ENCODE measurements at regions not wholly inside any gene's neighbourhood (a gene's known extent, or its start where the extent isn't known, plus 50 kb on each side); places are given as distances from the start of the nearest gene placed in this dataset.

DNA sequence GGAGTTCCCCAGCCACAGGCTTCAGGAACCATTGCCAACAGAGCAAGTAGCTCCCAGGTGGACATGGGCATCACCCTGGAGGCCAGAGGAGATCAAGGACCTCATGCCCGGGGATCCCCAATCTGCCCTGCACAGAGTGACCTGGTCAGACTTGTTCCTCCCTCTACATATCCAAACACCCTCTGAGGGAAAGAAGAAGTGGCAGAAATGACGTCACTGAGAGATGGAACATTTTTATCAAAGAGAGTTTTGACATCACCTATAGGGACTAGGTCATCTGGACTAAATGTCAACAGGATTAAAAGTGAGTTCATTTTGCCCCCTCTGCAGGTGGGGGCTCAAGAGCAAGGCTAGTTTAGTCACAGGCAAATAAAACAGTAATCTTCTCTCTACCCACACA is 273.7 kb downstream of the SKAP2 start:
- intact Hi-C loops (cut with DNase I) = no loop called here
- Histone ChIP-seq H3K4me3 (no peak overlapping the region), H3K27ac (no peak overlapping the region), H3K27me3 (no peaks in the 10 kb centered on the region), H3K36me3 (no peaks in the 10 kb centered on the region), H3K9me3 (no peaks in the 10 kb centered on the region), H3K4me1 (no peaks in the 10 kb centered on the region), H3K9ac (ENCODE audit: low read depth in 2 of 2, low read length in 2 of 2) (no peak overlapping the region)
- no peak for DNase-seq
- TF ChIP-seq, protein P1, sequence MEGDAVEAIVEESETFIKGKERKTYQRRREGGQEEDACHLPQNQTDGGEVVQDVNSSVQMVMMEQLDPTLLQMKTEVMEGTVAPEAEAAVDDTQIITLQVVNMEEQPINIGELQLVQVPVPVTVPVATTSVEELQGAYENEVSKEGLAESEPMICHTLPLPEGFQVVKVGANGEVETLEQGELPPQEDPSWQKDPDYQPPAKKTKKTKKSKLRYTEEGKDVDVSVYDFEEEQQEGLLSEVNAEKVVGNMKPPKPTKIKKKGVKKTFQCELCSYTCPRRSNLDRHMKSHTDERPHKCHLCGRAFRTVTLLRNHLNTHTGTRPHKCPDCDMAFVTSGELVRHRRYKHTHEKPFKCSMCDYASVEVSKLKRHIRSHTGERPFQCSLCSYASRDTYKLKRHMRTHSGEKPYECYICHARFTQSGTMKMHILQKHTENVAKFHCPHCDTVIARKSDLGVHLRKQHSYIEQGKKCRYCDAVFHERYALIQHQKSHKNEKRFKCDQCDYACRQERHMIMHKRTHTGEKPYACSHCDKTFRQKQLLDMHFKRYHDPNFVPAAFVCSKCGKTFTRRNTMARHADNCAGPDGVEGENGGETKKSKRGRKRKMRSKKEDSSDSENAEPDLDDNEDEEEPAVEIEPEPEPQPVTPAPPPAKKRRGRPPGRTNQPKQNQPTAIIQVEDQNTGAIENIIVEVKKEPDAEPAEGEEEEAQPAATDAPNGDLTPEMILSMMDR (IDR thresholded peaks at IDR 0.05) = no peak

DNA sequence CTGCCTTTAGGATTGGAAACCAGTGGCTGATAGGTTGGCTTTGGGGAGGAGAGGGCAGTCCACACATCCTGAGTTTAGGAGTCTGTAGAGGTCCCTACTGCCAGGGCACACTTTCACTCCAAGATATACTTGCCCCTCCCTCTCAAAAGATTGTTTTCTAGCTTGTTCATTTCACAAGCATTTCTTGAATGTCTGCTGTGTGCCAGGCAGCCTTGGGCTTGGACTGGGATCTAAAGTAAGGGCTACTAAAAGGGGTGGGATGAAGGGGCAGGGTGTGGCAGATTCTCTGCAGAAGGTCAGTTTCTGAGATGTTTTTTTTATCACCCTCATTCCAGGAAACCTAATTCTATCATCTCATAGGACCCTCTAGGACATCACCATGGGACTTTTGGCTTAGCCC is 272.4 kb downstream of the SKAP2 start:
- intact Hi-C loops (cut with DNase I) = no loop called here
- Histone ChIP-seq H3K9me3 (no peaks in the 10 kb centered on the region), H3K36me3 (no peaks in the 10 kb centered on the region), H3K27ac (no peak overlapping the region), H3K9ac (ENCODE audit: low read depth in 2 of 2, low read length in 2 of 2) (no peak overlapping the region), H3K27me3 (no peaks in the 10 kb centered on the region), H3K4me1 (no peaks in the 10 kb centered on the region), H3K4me3 (no peak overlapping the region)
- no peak for DNase-seq
- TF ChIP-seq, protein P1 (IDR thresholded peaks at IDR 0.05) = no peak

DNA sequence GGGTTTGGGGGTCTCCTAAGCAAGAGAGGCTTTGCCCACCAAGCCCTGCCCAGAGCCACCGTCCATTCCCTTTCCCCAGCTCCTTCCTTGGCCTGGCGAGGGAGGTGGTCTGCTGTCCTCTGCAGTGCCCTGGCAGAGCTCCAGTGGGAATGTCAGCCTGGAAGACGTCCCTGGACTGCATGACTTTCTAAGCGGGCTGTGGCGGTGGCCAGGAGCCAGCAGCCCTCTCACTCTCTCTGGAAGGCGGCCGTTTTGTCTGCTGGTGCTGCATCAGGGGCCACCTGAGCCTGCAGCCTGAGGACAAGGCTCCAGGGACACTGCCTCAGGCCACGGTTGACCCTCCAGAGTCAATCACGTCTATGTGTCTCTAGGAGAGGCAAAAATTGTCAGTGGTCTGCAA is 271.0 kb downstream of the SKAP2 start:
- TF ChIP-seq, protein P1 (IDR thresholded peaks at IDR 0.05) = no peak
- H3K4me3 ChIP-seq = no peak overlapping the region
- no peak overlapping the region for H3K27ac ChIP-seq
- DNase-seq = no peak
- H3K9me3 ChIP-seq = no peaks in the 10 kb centered on the region
- intact Hi-C loops (cut with DNase I) = no loop called here
- no peak overlapping the region for H3K9ac ChIP-seq (ENCODE audit: low read depth in 2 of 2, low read length in 2 of 2)
- no peaks in the 10 kb centered on the region for H3K27me3 ChIP-seq
- no peaks in the 10 kb centered on the region for H3K4me1 ChIP-seq
- no peaks in the 10 kb centered on the region for H3K36me3 ChIP-seq

DNA sequence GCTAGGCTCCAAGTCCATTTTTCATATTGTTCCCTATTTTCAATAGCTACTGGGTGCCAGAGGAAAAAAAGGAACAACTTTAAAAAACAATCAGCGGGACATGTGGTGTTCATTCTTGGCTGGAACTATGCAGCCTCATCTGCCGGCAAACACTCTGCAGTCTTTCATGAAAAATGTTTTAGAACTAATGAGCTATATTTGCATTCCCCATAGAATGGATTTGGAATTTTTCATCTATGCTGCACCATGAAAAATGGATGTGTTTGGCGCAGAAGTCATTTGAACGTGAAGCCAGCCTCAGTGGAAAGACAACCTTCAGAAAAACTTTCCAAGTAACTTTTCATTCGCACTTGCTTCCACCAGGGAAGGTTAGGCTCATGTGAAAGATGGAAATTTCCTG is 270.5 kb downstream of the SKAP2 start:
- no peaks in the 10 kb centered on the region for H3K9me3 ChIP-seq
- DNase-seq = no peak
- H3K36me3 ChIP-seq = no peaks in the 10 kb centered on the region
- H3K27me3 ChIP-seq = no peaks in the 10 kb centered on the region
- intact Hi-C loops (cut with DNase I) = no loop called here
- TF ChIP-seq, protein P1 (IDR thresholded peaks at IDR 0.05) = no peak
- H3K27ac ChIP-seq = no peak overlapping the region
- no peaks in the 10 kb centered on the region for H3K4me1 ChIP-seq
- no peak overlapping the region for H3K9ac ChIP-seq (ENCODE audit: low read depth in 2 of 2, low read length in 2 of 2)
- H3K4me3 ChIP-seq = no peak overlapping the region

DNA sequence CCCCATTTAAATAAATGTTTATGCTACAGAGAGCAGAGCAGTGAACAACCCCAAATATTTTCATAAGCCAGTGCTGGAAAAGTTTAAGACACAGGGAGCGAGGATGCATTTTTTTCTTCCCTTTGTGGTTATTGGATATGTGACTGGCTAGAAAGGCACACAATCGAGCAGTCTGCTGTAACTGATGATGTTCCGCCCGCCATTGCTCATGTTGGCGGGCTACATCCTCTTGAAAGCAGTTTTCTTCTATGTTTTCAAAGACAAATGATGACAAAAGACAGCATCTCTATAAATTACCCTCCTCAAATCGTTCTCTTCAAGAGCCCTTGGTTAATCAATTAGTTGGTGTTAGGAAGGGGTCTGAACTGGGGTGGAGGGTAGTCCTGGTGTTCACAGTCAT is 269.8 kb downstream of the SKAP2 start:
- no peaks in the 10 kb centered on the region for H3K4me1 ChIP-seq
- H3K9me3 ChIP-seq = no peaks in the 10 kb centered on the region
- no peak overlapping the region for H3K4me3 ChIP-seq
- H3K36me3 ChIP-seq = no peaks in the 10 kb centered on the region
- TF ChIP-seq, protein P1 (IDR thresholded peaks at IDR 0.05) = no peak
- no peaks in the 10 kb centered on the region for H3K27me3 ChIP-seq
- H3K27ac ChIP-seq = no peak overlapping the region
- no peak overlapping the region for H3K9ac ChIP-seq (ENCODE audit: low read depth in 2 of 2, low read length in 2 of 2)
- intact Hi-C loops (cut with DNase I) = no loop called here
- DNase-seq = no peak

DNA sequence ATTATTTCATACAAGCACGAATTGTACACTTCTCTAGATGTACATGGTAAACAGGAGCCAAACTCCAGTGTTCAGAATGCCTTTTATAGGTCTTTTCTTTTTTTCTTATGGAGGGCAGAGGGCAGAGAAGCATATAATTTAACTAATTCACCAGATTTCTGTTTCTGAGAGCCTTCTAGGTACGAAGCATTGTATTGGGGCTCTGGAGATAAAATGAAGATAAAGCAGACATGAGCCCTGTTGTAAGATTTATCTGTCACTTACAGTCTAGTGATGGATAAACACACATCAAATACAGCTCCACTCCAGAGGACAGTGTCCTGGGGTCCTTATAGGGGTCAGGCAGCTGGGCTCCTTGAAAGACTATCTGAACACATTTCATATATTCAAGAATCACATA is 265.5 kb downstream of the SKAP2 start:
- Histone ChIP-seq H3K9ac (ENCODE audit: low read depth in 2 of 2, low read length in 2 of 2) (no peak overlapping the region), H3K36me3 (no peaks in the 10 kb centered on the region), H3K27ac (no peak overlapping the region), H3K27me3 (no peaks in the 10 kb centered on the region), H3K4me1 (no peaks in the 10 kb centered on the region), H3K4me3 (no peak overlapping the region), H3K9me3 (no peaks in the 10 kb centered on the region)
- DNase-seq = no peak
- intact Hi-C loops (cut with DNase I) = no loop called here
- TF ChIP-seq, protein P1 (IDR thresholded peaks at IDR 0.05) = no peak
